Neutrophil (primary cell): ENCODE measurements at regions not wholly inside any gene's neighbourhood (a gene's known extent, or its start where the extent isn't known, plus 50 kb on each side); places are given as distances from the start of the nearest gene placed in this dataset.

Source experiments
- H3K27ac ChIP-seq: fragments of 200-600 bp; sonication (generic); 2 replicates; pipeline ENCODE4 v1.5.1; 2016; ENCODE audit warnings: mild to moderate bottlenecking, moderate library complexity
- H3K27me3 ChIP-seq: fragments of 200-600 bp; sonication (generic); 2 replicates; pipeline ENCODE4 v1.6.0; 2016; ENCODE audit warnings: mild to moderate bottlenecking
- H3K36me3 ChIP-seq: fragments of 200-600 bp; sonication (generic); 2 replicates; pipeline ENCODE4 v1.5.1; 2017
- H3K4me1 ChIP-seq, 2 experiments: fragments of 200-600 bp in 1 of 2; sonication (generic) in 1 of 2; 1 replicate in 1 of 2; 2 replicates in 1 of 2; pipeline versions ENCODE4 v1.5.1 to v1.6.1; 2013 to 2016; ENCODE audit warnings: low read depth in 1 of 2, low read length in 1 of 2, mild to moderate bottlenecking in 1 of 2, moderate library complexity in 1 of 2; ENCODE audit not compliant: control insufficient read depth in 1 of 2, insufficient read depth in 1 of 2
- H3K4me3 ChIP-seq, 2 experiments: fragments of 200-600 bp in 1 of 2; sonication (generic) in 1 of 2; 1 replicate in 1 of 2; 2 replicates in 1 of 2; pipeline ENCODE4 v1.5.1; 2013 to 2016; ENCODE audit warnings: low read depth in 1 of 2, low read length in 1 of 2, mild to moderate bottlenecking in 1 of 2, moderate library complexity in 1 of 2
- H3K9me3 ChIP-seq: fragments of 200-600 bp; sonication (generic); 2 replicates; pipeline ENCODE4 v1.5.1; 2016
- CTCF ChIP-seq: fragments of 200-600 bp; sonication (generic); IDR thresholded peaks from 2 replicates; pipeline ENCODE4 v1.5.1; 2016; ENCODE audit warnings: antibody characterized with exemption

- Histone ChIP-seq H3K27ac (no peak overlapping the region), H3K4me3 (no peak overlapping the region), H3K4me1 (peaks cover 5 to 13% of the 10 kb centered on the region in 2 experiments), H3K9me3 (peaks cover 20% of the 10 kb centered on the region), H3K27me3 (no peaks in the 10 kb centered on the region), H3K36me3 (no peaks in the 10 kb centered on the region)
- no peak for TF ChIP-seq CTCF
These were observed 69.0 kb upstream of the DAPK1 start for GRCh38 chr9:87428659-87429058.

- Histone ChIP-seq H3K9me3 (no peaks in the 10 kb centered on the region), H3K4me3 (no peak overlapping the region), H3K4me1 (no peaks in the 10 kb centered on the region)
These were observed 65.8 kb upstream of the DAPK1 start for GRCh38 chr9:87431837-87432236.

GRCh38 chr9:87433853-87434252 lies 63.8 kb upstream of the DAPK1 start:
- H3K36me3 ChIP-seq: no peaks in the 10 kb centered on the region
- no peaks in the 10 kb centered on the region for H3K9me3 ChIP-seq
- H3K4me1 ChIP-seq: no peaks in the 10 kb centered on the region
- no peak overlapping the region for H3K4me3 ChIP-seq
- no peak for TF ChIP-seq CTCF
- no peak overlapping the region for H3K27ac ChIP-seq
- H3K27me3 ChIP-seq: no peaks in the 10 kb centered on the region

More at GRCh38 chr9:87431837-87432236, 65.8 kb upstream of the DAPK1 start:
- no peaks in the 10 kb centered on the region for H3K27me3 ChIP-seq
- H3K36me3 ChIP-seq: no peaks in the 10 kb centered on the region
- no peak for TF ChIP-seq CTCF
- H3K27ac ChIP-seq: no peak overlapping the region

GRCh38 chr9:87434366-87434765 lies 63.3 kb upstream of the DAPK1 start:
- Histone ChIP-seq H3K36me3 (no peaks in the 10 kb centered on the region), H3K27me3 (no peaks in the 10 kb centered on the region), H3K9me3 (no peaks in the 10 kb centered on the region), H3K27ac (no peak overlapping the region), H3K4me1 (no peaks in the 10 kb centered on the region), H3K4me3 (no peak overlapping the region)
- TF ChIP-seq CTCF: no peak

GRCh38 chr9:87435189-87435880 lies 62.3 kb upstream of the DAPK1 start:
- Histone ChIP-seq H3K4me3 (no peak overlapping the region), H3K27ac (no peak overlapping the region), H3K4me1 (no peaks in the 10 kb centered on the region), H3K36me3 (no peaks in the 10 kb centered on the region), H3K27me3 (no peaks in the 10 kb centered on the region), H3K9me3 (no peaks in the 10 kb centered on the region)
- TF ChIP-seq CTCF: no peak

DNA sequence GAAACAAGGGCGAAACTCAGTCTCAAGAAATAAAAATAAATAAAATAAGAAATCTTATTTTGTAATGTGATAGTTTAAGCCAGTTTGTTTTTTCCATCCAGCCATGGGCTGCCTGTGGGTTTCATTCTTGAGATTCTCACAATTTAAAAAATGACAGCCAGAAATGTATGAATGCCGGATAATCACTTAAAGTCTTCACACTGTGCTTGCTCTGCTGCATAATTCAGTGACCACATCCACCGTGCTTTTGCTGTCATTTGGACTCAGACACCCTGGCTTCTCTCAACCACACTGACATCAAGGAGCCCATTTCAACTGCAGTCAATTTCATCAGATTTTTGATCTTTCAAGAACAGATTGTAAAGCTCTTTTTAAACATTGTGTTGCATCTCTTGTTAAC lies 61.0 kb upstream of the DAPK1 start:
- H3K36me3 ChIP-seq: no peaks in the 10 kb centered on the region
- H3K4me3 ChIP-seq: no peak overlapping the region
- no peaks in the 10 kb centered on the region for H3K9me3 ChIP-seq
- no peaks in the 10 kb centered on the region for H3K4me1 ChIP-seq
- no peaks in the 10 kb centered on the region for H3K27me3 ChIP-seq
- TF ChIP-seq CTCF: no peak
- H3K27ac ChIP-seq: no peak overlapping the region
